Body of pancreas (tissue), 4 donors: ENCODE measurements at regions not wholly inside any gene's neighbourhood (a gene's known extent, or its start where the extent isn't known, plus 50 kb on each side); places are given as distances from the start of the nearest gene placed in this dataset.

ENCODE experiments used
- CTCF ChIP-seq, 7 experiments: fragments of 450-650 bp in 4 of 7; fragments of 200-600 bp in 3 of 7; sonication (generic) in 3 of 7; IDR thresholded peaks; one replicate each; pipeline ENCODE4 v1.5.1; 2016 to 2019; ENCODE audit warnings: antibody characterized with exemption in 7 of 7
- POLR2A ChIP-seq, 3 donors: fragments of 450-650 bp; IDR thresholded peaks; one replicate each; pipeline ENCODE4 v1.6.1; 2016; ENCODE audit warnings: antibody characterized with exemption in 3 of 3, mild to moderate bottlenecking in 2 of 3

DNA sequence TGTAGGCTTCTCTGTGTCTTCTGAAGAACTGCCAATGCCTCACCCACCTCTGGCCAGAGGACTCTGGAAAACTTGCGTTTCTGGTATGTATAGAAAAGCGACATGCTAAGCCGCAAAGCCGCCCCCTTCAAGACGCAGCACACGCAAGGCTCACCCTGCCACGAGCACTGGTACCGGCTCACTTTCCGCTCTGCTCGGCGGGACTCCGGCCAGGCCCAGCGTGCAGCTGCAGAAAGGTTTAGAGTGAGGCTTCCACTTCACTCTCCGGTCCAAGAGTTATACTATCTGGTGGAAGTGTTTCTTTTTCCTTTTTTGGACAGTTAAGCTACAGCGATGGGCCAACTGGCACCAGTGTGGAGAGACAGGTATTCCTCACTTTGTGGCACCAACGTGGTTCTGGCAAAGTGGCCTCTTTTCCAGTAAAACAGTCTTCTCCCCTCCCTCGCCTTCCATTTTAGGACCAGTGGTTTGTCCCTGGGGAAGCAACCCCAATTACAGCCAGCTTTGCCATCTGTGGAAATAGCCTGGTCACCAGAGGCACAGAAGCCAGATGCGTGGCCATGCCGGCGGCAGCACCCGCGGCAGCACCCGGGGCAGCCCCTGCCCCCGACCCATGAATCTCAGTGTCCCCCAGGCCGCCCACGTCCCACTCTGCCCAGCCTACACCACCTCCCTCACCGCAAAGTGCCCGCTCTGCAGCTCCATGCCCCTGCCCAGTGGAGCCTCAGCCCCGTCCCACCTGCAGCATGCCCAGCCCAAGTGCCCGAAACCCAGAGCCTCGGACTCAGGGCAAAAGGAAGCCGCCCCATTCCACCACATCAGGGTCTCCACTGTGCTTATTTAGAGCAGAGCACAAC, 91.6 kb upstream of the CTDP1 start:
- TF ChIP-seq CTCF (IDR thresholded peaks at IDR 0.05): no peak
- no peak for TF ChIP-seq POLR2A (IDR thresholded peaks at IDR 0.05)
